HL-60/S4 treated with phorbol 12-myristate 13-acetate at 8.2 ng/mL for 4 days and 3 days (cell line): ENCODE measurements at regions not wholly inside any gene's neighbourhood (a gene's known extent, or its start where the extent isn't known, plus 50 kb on each side); places are given as distances from the start of the nearest gene placed in this dataset.
"Not testable (repeated sequence)": the region's sequence is repeated elsewhere in the genome, so short reads cannot be mapped to it uniquely, and the experiment has no call there.

ENCODE experiments used
- in situ Hi-C: fragments of 300-500 bp; cut with MboI; formaldehyde crosslinking; loops from 2 replicates; pipeline ENCODE4 v1.15.0; 2022; ENCODE audit warnings: low sequenced_read_pairs

DNA sequence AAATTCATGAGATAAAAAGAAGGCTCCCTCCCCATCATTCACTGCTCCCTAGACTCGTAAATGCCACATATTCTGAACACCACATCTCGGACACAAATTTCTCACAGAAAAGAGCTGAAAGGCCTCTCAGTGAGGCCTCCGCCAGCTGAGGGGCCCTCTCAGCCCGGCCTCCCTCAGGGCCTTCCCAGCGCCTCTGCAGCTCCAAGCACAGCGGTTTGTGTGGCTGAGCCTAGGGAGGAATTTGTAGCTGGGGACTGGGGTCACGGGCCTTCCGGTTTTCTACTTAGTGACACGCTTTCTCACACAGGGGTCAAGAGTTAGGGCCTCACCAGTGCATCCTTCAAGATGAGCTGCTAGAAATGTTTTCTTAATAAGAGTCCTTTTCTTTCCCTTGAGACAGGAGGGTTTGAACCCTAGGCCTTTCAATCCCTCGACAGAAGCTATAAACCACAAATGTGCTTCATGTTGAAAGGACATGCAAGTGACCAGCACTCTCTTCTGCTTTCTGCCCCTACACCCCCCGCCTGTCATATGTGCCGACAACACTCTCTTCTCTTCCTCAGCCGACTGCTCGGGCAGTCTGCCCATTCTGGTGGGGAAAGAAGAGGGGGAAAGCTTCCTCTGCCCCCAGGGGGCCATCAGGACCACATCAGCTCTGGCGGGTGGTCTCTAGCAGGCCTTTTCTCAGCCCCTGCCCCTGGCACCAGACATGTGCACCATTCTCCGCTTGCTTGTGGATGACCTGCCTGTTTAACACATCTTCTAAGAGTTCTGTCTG, 104.9 kb downstream of the CHIC2 start:
- in situ Hi-C loops = no loop called here

DNA sequence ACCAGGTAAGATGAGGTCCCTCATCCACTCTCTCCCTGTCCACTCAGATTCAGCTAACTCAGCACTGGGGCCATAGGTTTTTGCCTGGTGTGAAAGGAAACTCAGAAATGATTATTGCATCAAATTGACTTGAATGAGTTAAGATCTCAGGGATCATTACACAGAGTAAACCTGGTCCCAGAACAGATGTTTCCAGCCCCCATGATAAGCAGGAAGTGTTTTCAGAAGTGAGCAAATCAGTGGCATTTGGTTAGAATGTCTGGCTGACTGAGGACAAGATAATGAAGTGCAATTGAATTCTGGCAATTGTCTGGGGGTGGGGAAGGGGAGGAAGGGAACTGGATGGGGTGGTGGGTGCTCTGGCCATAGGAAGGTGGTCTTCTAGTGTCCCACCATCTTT, 108.0 kb downstream of the CHIC2 start:
- in situ Hi-C loops = no loop called here

DNA sequence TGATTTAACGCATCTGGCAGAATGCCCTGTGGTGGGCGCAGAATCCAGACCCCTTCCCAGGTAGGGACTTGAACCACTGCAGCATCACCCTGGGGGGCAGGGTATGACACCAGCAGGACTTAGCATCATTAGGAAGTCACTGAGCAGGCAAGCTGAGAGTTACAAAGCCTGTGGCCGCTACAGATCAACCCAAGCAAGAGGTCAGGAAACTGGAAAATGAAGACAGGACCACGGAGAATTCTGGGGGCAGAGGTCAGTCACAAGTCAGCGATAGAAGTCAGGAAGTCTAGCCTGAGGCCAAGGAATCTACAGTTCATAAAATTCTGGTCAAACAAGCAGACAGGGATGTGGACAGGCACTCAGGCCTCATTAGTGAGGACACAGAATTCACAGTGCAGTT, 108.4 kb downstream of the CHIC2 start:
- in situ Hi-C loops = no loop called here

DNA sequence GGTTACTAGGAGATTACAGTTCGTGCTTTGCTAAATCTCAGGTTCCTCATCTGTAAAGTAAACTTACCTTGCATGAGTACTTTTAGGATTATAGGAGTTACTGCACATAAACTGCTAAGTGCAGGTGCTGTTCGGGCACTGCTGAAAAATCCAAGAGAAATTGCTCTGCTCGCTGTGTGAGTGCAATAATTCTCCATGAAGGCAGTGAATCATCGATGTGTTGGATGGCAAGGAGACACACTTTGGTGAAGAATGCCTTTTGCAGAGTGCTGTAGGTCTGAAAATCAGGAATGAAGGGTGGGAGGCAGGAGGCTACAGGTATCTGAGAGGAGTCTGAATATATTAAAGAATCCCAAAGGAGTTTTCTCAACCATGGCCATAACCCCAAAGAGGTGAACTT, 113.0 kb downstream of the CHIC2 start:
- in situ Hi-C loops = no loop called here

DNA sequence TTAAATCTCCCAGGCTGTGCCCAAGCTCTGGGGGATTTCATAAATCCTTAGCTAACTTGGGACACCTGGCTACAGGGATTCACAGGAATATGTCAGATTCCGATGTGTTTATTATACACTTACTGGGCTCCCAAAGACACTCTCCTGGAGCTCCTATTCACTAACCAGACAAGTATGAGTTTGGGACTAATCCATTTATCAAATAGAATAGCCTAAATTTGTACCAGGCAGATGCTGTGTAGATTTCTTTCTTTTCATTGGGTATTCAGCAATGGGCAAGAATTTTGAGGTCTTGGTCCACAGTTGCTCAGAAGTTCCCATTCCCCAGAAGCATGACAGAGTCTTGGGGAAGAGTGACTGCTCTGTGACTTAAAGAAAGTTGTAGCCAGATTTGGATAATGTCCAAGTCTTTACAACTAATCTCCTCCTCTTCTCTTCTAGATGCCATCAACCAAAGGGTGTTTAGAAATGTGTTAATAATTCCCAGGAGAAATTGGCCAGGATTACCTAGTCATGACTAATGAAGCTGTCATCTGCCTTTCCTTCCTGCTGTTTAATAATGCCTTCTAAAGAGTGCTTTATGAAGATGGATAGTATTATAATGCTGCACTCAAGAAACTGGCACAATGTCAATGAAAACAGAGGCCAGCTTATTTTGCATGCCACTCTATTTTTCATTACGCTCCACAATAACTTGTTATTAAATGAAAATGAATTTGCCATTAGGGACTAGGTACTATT, 120.9 kb downstream of the CHIC2 start:
- in situ Hi-C loops = no loop called here

DNA sequence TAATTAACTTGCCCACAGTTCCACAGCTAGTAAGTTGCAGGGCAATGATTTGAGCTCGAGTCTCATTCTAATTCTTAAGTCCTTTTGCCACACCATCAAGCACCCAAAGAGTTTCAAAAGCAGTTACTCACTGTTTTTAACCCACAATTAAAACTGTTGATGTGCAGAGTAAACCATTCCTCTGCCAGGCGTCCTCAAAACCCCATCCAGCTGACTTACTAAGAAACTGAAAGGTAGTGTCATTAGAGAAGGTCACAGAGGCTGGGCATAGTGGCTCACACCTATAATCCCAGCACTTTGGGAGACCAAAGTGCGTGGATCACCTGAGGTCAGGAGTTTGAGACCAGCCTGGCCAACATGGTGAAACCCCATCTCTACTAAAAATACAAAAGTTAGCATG, 121.7 kb downstream of the CHIC2 start:
- in situ Hi-C loops = no loop called here

DNA sequence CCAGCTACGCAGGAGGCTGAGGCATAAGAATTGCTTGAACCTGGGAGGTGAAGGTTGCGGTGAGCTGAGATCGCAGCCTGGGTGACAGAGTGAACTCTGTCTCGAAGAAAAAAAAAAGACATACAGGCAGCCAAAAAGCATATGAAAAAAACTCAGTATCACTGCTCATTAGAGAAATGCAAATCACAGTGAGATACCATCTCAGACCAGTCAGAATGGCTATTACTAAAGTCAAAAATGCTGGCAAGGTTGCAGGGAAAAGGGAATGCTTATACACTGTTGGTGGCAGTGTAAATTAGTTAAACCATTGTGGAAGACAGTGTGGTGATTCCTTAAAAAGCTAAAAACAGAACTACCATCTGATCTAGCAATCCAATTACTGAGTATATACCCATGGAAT, 123.1 kb downstream of the CHIC2 start:
- in situ Hi-C loops = no loop called here

DNA sequence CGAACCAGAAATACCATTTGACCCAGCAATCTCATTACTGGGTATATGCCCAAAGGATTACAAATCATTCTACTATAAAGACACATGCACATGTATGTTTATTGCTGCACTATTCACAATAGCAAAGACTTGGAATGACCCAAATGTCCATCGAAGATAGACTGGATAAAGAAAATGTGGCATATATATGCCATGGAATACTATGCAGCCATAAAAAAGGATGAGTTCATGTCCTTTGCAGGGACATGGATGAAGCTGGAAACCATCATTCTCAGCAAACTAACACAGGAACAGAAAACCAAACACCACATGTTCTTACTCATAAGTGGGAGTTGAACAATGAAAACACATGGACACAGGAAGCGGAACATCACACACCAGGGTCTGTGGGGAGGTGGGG, 124.5 kb downstream of the CHIC2 start:
- in situ Hi-C loops = not testable (repeated sequence)

DNA sequence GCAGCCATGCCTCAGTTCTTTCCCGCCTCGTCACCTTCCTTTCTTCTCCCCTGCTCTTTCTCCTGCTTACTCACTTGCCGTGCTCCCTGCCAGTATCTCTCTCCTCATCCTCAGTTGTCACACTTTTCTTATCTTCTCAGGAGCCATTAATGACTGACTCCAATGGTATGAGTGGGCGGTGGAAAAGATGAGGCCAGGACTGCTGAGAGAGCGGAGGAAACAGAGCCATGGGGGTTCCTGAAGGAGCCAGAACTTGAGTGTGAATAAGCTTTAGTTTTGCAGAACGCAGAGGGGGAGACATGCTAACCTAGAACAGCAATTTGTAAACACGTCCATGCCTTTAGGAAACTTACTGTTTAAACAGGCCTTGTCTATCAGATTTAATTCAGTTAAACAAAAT, 126.5 kb downstream of the CHIC2 start:
- in situ Hi-C loops = no loop called here

DNA sequence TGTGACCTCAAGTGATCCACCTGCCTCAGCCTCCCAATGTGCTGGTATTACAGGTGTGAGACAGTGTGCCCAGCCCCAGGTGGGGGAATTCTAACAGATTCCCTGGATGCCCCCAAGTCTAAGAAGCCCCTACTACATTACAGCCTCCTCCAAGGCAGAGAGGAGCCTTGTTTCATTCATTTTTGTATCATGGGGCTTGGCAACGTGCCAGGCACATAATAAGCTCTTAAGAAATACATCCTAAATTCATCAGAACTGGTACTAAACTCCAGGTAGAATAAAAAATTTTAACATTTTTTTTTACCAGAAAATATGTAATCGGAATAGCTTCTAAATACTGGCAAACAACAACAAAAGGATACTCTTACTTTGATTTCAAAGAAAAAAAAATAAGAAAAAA, 127.1 kb downstream of the CHIC2 start:
- in situ Hi-C loops = no loop called here

DNA sequence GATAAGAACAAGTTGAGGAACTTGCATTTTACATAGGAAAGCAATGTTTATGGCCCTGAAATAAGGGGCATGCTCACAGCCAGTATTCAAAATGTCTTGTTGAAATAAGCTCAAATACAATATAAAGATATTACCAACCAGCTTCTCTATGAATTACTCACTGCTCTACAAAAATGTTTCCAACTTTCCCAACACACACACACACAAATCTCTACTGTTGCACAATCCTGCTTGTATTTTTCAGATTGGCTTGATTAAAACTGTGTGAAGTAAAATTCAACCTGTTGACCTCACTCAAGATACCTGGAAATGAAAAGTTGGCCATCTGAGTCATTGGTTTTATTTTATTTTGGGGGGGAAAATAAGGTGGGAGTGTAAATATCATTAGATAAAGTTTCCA, 128.6 kb downstream of the CHIC2 start:
- in situ Hi-C loops = no loop called here

DNA sequence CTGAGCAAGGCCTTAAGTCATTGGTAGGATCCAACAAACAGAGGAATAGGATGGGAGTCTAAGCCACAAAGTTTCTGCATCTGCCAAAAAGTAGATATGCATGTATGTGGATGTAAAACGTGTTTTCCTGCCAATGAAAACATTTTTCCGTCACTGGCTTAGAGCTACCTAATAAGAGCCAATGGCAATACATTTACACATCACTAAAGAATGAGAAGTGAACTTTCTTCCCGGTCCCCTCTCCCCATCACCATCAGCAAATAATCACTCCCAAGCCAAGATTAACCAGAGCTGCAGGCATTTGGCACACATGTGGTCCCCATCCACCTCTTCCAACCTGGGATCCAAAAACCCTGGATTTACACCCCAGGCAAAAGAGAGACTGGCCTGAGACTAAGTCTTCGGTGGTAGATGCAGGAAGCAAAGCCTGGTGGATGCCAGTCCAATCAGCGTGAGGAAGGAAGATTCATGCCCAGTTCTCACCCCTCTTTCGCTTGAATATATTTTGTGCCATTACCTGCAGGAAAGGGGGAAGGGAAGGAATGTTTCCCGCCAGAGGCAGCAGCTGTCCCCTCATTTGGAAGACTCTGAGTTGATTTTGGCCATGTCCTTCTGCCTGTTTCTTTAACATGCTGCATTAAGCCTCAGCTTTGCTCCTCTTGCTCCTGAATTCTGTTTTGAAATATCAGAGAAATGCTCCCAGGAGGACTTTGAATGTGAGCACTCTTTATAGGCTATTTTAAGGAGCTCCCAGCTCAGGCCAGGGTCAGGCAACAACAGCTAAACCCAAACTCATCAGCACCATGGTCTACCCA, 131.4 kb downstream of the CHIC2 start:
- in situ Hi-C loops = no loop called here

DNA sequence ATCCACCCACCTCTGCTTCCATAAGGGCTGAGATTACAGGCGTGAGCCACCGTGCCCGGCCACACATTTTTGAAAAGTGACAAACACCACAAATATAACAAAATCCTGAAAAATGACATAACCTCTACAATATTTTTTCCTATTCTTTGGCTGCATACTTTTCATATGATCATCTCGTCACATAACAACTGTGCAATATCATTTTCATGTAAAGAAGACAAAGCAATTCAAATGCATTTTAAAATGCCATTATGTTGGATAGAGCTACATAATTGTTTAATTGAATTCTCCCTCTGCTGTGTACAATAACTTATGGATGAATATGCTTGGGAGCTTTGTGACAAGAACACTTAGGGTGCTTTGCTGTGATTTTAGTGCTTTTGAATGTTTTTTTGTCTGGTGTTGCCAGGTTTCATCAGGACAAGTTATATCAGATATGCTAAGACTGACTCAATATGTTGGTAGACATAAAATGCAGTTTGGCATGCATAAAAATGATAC, 132.9 kb downstream of the CHIC2 start:
- in situ Hi-C loops = no loop called here

DNA sequence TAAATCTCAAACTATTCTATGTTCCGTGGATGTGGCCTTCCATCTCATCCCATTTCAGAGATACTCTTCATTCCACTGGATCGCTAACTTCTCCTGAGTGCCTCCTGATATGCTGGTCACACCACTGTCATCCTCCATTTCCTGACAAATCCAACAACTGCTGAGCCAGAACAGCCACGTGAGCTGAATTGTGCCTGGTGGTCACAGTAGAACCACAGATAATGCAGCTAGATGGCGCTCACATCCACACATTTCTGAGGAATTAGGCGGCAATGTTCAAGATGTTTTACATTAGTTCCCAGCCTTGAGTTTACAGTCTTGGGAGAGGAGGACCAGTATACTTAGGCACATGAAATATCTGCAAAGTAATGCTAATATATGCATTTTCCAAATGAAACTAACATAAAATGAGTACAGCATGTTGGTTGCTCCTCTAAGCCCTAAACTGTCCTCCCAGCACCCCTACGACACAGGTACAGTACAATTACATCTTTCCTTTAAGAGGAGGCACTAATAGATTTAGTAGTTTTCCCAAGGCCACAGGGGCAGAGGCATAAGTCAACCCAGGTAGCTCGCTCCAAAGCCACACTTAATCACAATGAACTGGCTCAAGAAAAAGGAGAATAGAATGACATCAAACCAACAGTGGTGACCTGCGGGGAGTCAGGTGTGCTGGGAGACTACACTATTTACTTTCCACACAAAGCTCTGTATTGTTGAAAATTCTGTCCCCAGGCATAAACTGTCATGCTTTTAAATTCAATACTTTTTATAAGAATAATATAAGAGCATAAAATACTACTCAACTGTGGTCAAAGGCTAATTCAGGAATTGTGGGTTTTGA, 134.2 kb downstream of the CHIC2 start:
- in situ Hi-C loops = loop anchor here (10.0 kb wide), 1 partner anchor 295 kb away; the partner anchor contains the start of gene PDGFRA

DNA sequence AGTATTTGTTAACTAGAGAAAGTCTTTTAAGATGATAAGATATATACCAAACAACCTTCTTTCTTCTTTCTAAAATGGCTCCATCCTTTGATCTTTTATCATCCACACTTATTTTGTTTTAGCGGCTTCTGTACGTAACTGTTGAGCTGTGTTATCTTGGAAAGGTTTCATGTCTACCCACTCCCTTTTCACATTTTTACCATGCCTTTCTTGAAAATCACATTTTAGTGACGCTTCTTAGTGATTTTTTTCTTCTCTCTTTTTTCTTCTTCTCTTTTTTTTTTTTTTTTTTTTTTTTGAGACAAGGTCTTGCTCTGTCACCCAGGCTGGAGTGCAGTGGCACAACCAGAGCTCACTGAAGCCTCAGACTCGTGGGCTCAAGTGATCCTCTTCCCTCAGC, 135.1 kb downstream of the CHIC2 start:
- in situ Hi-C loops = loop anchor here (10.0 kb wide), 1 partner anchor 295 kb away; the partner anchor contains the start of gene PDGFRA

DNA sequence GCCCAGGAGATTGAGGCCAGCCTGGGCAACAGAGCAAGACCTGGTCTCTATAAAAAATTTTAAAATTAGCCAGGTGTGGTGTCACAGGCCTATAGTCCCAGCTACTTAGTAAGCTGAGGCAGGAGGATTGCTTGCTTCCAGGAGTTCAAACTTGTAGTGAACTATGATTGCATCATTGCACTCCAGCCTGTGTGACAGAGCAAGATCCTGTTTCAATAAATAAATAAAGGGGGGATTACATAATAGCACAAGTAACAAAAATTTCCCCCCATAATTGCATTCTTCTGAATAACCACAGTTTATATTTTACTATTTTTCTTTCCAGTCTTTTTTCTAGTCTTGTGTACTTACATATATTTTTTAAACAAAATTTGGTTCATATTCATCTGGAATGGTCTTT, 135.6 kb downstream of the CHIC2 start:
- in situ Hi-C loops = loop anchor here (10.0 kb wide), 1 partner anchor 296 kb away; the partner anchor contains the start of gene PDGFRA

DNA sequence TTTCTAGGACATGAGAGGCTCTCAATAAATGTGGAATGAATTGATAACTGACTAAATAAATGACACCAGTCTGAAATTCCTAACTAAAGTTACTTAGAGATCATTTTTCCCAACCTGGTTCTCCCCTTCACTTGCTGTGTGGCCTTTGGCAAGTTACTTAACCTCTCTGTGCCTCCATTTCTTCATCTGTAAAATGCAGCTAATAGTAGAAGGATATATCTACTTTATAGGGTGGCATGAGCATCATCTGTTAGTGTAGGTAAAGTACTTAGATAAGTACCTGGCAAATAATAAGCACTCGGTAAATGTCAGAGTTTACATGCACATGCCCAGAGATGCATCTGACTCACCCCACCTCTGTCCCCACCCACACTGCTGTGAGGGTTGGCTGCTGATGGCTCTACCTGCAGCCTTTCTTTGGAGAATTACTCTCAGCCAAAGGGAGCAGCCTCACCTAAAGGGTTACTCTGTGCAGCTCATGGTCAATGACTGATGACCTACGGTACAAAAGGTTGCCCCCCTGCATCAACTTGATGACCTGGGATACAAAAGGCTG, 139.3 kb downstream of the CHIC2 start:
- in situ Hi-C loops = loop anchor here (10.0 kb wide), 1 partner anchor 300 kb away; the partner anchor contains the start of gene PDGFRA

DNA sequence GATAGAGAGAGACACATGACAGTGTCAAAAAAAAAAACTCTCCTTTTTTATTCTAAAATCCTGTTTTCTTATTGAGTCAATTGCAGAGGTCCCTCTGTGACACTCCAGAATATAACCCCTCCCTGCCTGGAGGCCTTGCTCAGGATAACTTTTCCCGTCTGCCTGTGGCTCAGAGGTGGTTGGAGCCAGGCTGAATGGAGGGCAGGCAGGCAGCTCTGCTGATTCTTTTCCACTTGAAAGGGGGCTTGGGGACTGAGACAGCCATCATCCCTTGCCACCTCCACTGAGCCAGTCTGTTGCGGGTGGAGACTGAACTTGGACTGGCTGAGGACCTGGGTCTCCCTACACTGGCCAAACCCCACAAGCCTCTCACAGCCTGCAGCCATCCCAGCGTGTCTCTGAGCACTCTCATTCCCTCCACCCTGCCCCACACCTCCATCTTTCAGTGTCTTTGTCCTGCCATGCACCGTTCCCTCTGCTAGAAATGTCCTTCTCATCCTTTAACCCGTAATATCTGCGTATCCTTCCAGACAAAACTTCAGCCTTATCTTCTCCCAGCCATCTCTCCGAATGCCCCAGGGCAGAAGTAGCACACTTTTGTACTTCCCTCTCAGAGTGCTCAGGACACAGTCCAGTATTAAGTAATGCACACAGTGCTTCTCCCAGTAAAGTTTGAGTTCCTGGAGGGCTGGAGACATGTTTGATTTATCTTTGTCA, 139.9 kb downstream of the CHIC2 start:
- in situ Hi-C loops = loop anchor here (10.0 kb wide), 1 partner anchor 300 kb away; the partner anchor contains the start of gene PDGFRA

DNA sequence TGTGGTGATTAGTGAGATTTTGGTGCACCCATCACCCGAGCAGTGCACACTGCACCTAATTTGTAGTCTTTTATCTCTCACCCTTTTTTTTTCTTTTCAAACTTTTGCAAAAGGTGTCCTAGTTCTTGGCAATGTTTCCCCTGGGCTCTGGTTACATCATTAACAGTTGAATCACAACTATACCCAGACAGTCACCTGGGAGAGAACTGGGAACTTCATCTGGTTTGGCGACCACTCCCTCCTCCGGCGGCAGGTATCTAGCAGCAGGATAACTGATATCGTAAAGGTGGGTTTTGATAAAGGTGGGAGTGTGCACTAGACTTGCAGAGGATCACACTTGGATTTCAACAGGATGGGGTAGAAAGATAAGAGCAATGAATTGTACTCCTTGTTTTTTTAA, 140.5 kb downstream of the CHIC2 start:
- in situ Hi-C loops = loop anchor here (10.0 kb wide), 1 partner anchor 301 kb away; the partner anchor contains the start of gene PDGFRA
